Anterior cingulate cortex (tissue), 58 donors: ENCODE measurements at regions not wholly inside any gene's neighbourhood (a gene's known extent, or its start where the extent isn't known, plus 50 kb on each side); places are given as distances from the start of the nearest gene placed in this dataset.
"Not testable (repeated sequence)": the region's sequence is repeated elsewhere in the genome, so short reads cannot be mapped to it uniquely, and the experiment has no call there.

ENCODE experiments used
- DNase-seq, 58 donors: peaks; one replicate each; lab custom pipeline; 2025; lab: John Stamatoyannopoulos, UW

- DNase-seq: peak in 6 of 58 donors; percentile 0 to 22 (median 10)
These were observed 155.7 kb upstream of the PRSS16 start for GRCh38 chr6:27091661-27092315.

- no peak for DNase-seq
These were observed 155.2 kb upstream of the PRSS16 start for GRCh38 chr6:27092316-27092692.

GRCh38 chr6:27095914-27096313 lies 151.6 kb upstream of the PRSS16 start:
- DNase-seq: no peak

- DNase-seq: peak in 4 of 58 donors; percentile 1 to 13 (median 8)
These were observed 150.5 kb upstream of the PRSS16 start for GRCh38 chr6:27096834-27097511.

- no peak for DNase-seq
These were observed 148.5 kb upstream of the PRSS16 start for GRCh38 chr6:27098956-27099355.

GRCh38 chr6:27100921-27101320 lies 146.6 kb upstream of the PRSS16 start:
- no peak for DNase-seq

GRCh38 chr6:27101824-27102223 lies 145.7 kb upstream of the PRSS16 start:
- DNase-seq: no peak

GRCh38 chr6:27106382-27106781 lies 141.1 kb upstream of the PRSS16 start:
- no peak for DNase-seq

- no peak for DNase-seq
These were observed 135.8 kb upstream of the PRSS16 start for GRCh38 chr6:27111743-27112142.

- no peak for DNase-seq
These were observed 134.5 kb upstream of the PRSS16 start for GRCh38 chr6:27112974-27113373.

GRCh38 chr6:27119329-27119728 lies 128.2 kb upstream of the PRSS16 start:
- no peak for DNase-seq

- no peak for DNase-seq
These were observed 127.7 kb upstream of the PRSS16 start for GRCh38 chr6:27119761-27120160.

GRCh38 chr6:27121640-27122039 lies 125.9 kb upstream of the PRSS16 start:
- DNase-seq: no peak

GRCh38 chr6:27124252-27124657 lies 123.2 kb upstream of the PRSS16 start:
- no peak for DNase-seq

GRCh38 chr6:27126046-27126814 lies 121.3 kb upstream of the PRSS16 start:
- no peak for DNase-seq

- DNase-seq: peak in 45 of 58 donors; percentile 0 to 69 (median 32)
These were observed 120.5 kb upstream of the PRSS16 start for GRCh38 chr6:27126815-27127537.

- DNase-seq: not testable (repeated sequence)
These were observed 119.6 kb upstream of the PRSS16 start for GRCh38 chr6:27127874-27128273.

GRCh38 chr6:27128311-27129094 lies 119.0 kb upstream of the PRSS16 start:
- DNase-seq: no peak

- no peak for DNase-seq
These were observed 118.2 kb upstream of the PRSS16 start for GRCh38 chr6:27129095-27129815.
